GM12878 (cell line): ENCODE measurements at regions not wholly inside any gene's neighbourhood (a gene's known extent, or its start where the extent isn't known, plus 50 kb on each side); places are given as distances from the start of the nearest gene placed in this dataset.

Source experiments
- EGR1 ChIP-seq, 2 experiments: IDR thresholded peaks; 1 replicate in 1 of 2; 2 replicates in 1 of 2; pipeline ENCODE4 v1.6.1; 2011 to 2012; ENCODE audit warnings: low read depth in 2 of 2, low read length in 2 of 2, borderline replicate concordance in 1 of 2, mild to moderate bottlenecking in 1 of 2, moderate library complexity in 1 of 2
- TF ChIP-seq, protein P1 (sequence below), 3 experiments: IDR thresholded peaks in 2 of 3; conservative IDR thresholded peaks in 1 of 3; 2 replicates each; pipeline ENCODE4 v1.5.1; 2011; ENCODE audit warnings: low read depth in 3 of 3, low read length in 3 of 3, mild to moderate bottlenecking in 3 of 3, control low read depth in 2 of 3, moderate library complexity in 2 of 3, inconsistent platforms in 1 of 3, mixed read lengths in 1 of 3; ENCODE audit not compliant: control insufficient read depth in 2 of 3, insufficient read depth in 1 of 3; ENCODE audit errors: extremely low read depth in 1 of 3
- TF ChIP-seq, protein P2 (sequence below): fragments of 150-350 bp; IDR thresholded peaks from 2 replicates; pipeline ENCODE4 v1.6.1; 2016; ENCODE audit warnings: low read depth, low read length

DNA sequence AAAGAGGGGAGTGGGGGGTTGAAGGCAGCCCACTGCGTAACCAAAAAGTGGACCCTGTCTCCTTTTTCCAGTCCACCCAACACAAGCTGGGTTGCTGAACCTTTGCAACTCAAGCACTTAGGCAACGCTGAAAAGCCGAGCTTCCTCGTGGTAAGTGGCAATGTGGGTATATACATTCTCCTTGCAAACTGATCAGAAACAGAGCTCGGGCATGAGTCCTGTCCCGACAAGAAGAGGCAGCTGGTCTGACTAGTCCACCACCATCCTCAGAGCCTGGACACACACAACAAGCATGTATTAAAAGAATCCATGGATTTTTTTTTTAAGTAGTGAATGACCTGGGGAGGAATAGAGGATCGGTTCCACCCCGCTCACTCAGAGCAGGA, 240.6 kb upstream of the ZNF507 start:
- TF ChIP-seq, protein P1, sequence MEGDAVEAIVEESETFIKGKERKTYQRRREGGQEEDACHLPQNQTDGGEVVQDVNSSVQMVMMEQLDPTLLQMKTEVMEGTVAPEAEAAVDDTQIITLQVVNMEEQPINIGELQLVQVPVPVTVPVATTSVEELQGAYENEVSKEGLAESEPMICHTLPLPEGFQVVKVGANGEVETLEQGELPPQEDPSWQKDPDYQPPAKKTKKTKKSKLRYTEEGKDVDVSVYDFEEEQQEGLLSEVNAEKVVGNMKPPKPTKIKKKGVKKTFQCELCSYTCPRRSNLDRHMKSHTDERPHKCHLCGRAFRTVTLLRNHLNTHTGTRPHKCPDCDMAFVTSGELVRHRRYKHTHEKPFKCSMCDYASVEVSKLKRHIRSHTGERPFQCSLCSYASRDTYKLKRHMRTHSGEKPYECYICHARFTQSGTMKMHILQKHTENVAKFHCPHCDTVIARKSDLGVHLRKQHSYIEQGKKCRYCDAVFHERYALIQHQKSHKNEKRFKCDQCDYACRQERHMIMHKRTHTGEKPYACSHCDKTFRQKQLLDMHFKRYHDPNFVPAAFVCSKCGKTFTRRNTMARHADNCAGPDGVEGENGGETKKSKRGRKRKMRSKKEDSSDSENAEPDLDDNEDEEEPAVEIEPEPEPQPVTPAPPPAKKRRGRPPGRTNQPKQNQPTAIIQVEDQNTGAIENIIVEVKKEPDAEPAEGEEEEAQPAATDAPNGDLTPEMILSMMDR (IDR thresholded peaks at IDR 0.05 in 2 of 3, conservative IDR thresholded peaks at IDR 0.05 in 1 of 3; ENCODE audit: control insufficient read depth in 2 of 3, extremely low read depth in 1 of 3, insufficient read depth in 1 of 3, low read depth in 3 of 3, low read length in 3 of 3): no peak
- TF ChIP-seq EGR1 (IDR thresholded peaks at IDR 0.05; ENCODE audit: borderline replicate concordance in 1 of 2, low read depth in 2 of 2, low read length in 2 of 2): no peak
- TF ChIP-seq, protein P2, sequence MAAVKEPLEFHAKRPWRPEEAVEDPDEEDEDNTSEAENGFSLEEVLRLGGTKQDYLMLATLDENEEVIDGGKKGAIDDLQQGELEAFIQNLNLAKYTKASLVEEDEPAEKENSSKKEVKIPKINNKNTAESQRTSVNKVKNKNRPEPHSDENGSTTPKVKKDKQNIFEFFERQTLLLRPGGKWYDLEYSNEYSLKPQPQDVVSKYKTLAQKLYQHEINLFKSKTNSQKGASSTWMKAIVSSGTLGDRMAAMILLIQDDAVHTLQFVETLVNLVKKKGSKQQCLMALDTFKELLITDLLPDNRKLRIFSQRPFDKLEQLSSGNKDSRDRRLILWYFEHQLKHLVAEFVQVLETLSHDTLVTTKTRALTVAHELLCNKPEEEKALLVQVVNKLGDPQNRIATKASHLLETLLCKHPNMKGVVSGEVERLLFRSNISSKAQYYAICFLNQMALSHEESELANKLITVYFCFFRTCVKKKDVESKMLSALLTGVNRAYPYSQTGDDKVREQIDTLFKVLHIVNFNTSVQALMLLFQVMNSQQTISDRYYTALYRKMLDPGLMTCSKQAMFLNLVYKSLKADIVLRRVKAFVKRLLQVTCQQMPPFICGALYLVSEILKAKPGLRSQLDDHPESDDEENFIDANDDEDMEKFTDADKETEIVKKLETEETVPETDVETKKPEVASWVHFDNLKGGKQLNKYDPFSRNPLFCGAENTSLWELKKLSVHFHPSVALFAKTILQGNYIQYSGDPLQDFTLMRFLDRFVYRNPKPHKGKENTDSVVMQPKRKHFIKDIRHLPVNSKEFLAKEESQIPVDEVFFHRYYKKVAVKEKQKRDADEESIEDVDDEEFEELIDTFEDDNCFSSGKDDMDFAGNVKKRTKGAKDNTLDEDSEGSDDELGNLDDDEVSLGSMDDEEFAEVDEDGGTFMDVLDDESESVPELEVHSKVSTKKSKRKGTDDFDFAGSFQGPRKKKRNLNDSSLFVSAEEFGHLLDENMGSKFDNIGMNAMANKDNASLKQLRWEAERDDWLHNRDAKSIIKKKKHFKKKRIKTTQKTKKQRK: no peak
